ENCODE measurements at regions not wholly inside any gene's neighbourhood (a gene's known extent, or its start where the extent isn't known, plus 50 kb on each side); places are given as distances from the start of the nearest gene placed in this dataset.

DNA sequence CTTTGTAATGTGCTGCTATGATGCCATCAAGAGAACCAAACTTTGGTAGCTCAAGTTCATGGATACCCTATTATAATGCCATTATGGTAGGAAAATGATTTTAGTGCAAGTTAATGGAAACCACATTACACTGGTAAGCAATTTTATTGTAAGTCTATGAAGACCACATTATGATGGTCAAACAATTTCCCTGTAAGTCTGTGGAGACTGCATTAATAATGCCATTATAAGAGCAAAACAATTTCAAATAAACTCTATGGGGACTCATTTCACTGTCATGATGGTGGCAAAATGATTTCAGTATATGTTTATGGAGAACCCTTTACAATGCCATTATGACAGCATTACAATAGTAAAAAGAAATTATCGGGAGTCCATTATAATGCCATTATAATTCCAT, 602.0 kb upstream of the MEF2C start:
- DNase-seq: no peak
- Histone ChIP-seq H3K4me3 (no peak overlapping the region), H3K4me1 (no peaks in the 10 kb centered on the region), H3K27ac (no peak overlapping the region), H3K27me3 (no peaks in the 10 kb centered on the region), H3K9me3 (replicated peaks) (no peaks in the 10 kb centered on the region), H3K36me3 (no peaks in the 10 kb centered on the region)

- DNase-seq: no peak
- Histone ChIP-seq H3K4me1 (no peaks in the 10 kb centered on the region), H3K9me3 (replicated peaks) (no peaks in the 10 kb centered on the region), H3K27ac (no peak overlapping the region), H3K4me3 (no peak overlapping the region), H3K36me3 (no peaks in the 10 kb centered on the region), H3K27me3 (no peaks in the 10 kb centered on the region)
Measured at GRCh38 chr5:89480406-89481007, 597.5 kb upstream of the MEF2C start.

DNA sequence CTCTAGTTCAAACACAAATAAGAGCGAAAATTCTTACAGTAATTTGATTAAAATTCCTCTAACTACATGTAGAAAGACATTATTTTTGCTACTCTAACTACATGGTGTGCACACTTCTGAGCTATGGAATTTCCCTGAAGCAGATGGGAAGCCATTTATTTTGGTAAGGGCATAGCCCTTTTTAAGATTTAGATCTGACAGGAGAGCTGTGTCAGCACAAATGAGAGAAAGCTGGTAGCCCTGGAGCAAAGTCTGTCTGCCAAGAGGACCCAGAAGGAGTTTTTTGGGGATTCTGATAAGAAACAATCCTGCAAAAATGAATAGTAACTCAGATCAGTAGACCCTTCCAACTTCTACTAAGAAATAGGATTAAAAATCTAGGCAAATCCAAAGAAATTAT, 595.9 kb upstream of the MEF2C start:
- Histone ChIP-seq H3K27ac (no peak overlapping the region), H3K4me1 (no peaks in the 10 kb centered on the region), H3K27me3 (no peaks in the 10 kb centered on the region), H3K9me3 (replicated peaks) (no peaks in the 10 kb centered on the region), H3K4me3 (no peak overlapping the region), H3K36me3 (no peaks in the 10 kb centered on the region)
- DNase-seq: no peak

DNA sequence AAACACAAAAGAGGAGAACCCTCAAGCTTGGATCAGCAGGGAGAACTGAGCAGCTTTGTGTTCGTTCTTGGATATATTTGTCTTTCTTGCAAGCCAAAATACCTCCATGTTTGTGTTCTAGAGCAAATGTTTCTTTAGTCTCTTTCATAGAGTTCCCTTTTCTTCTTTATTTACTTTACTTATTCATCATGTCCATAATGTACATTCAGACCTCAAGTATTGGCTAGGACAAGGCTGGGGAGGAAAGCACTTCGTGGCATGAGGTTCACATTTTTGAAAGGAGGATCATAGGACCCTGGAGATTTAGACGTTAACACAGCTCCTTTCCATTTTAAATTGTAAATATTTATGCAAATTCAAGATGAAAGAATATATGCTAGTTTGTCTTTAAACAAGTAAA, 590.2 kb upstream of the MEF2C start:
- Histone ChIP-seq H3K9me3 (replicated peaks) (no peaks in the 10 kb centered on the region), H3K4me1 (no peaks in the 10 kb centered on the region), H3K36me3 (no peaks in the 10 kb centered on the region), H3K27me3 (no peaks in the 10 kb centered on the region), H3K27ac (no peak overlapping the region), H3K4me3 (no peak overlapping the region)
- no peak for DNase-seq

DNA sequence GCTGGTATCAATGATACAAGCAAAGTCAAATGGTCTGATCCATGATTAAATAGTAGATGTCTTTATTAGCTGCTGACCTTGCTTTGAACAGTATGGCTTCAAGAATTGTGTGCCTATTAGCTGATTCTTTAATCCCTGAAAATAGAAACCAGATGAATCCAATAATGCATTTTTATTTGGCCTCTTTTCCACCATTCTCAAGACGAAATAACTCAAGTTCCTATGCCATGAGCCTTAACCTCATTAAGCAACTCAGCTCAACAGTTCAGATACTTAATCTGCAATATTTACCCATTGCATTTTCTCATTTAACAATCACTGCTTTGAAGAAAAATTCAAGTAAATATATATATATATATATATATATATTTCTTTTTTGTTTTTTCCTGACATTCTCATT, 588.6 kb upstream of the MEF2C start:
- no peaks in the 10 kb centered on the region for H3K4me1 ChIP-seq
- no peaks in the 10 kb centered on the region for H3K9me3 ChIP-seq (replicated peaks)
- no peak for DNase-seq
- no peak overlapping the region for H3K4me3 ChIP-seq
- H3K27ac ChIP-seq: no peak overlapping the region
- no peaks in the 10 kb centered on the region for H3K27me3 ChIP-seq
- H3K36me3 ChIP-seq: no peaks in the 10 kb centered on the region

GRCh38 chr5:89471115-89471514, 588.1 kb upstream of the MEF2C start:
- no peak for DNase-seq
- no peak overlapping the region for H3K27ac ChIP-seq
- H3K36me3 ChIP-seq: no peaks in the 10 kb centered on the region
- H3K27me3 ChIP-seq: no peaks in the 10 kb centered on the region
- no peaks in the 10 kb centered on the region for H3K9me3 ChIP-seq (replicated peaks)
- H3K4me3 ChIP-seq: no peak overlapping the region
- no peaks in the 10 kb centered on the region for H3K4me1 ChIP-seq

- no peaks in the 10 kb centered on the region for H3K9me3 ChIP-seq (replicated peaks)
- no peak overlapping the region for H3K4me3 ChIP-seq
- no peaks in the 10 kb centered on the region for H3K36me3 ChIP-seq
- no peak overlapping the region for H3K27ac ChIP-seq
- no peaks in the 10 kb centered on the region for H3K27me3 ChIP-seq
- no peak for DNase-seq
- H3K4me1 ChIP-seq: no peaks in the 10 kb centered on the region
Measured at GRCh38 chr5:89470658-89471057, 587.7 kb upstream of the MEF2C start.

DNA sequence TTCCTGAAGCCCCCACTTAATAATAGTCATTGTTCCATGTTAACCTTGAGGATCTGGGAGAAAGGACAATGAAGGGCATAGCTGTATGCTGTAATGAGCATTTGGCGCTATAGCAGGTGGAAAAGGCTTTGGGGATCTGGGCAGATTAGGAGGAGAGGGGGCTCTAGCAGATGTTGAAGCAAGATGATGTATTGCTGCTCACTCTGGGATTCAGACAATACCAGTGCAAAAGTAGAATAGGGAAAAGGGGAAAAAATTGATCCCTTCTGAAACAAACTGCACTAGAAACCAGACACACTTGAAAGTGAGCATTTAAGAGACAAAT, 575.3 kb upstream of the MEF2C start:
- no peak for DNase-seq
- Histone ChIP-seq H3K27ac (peak overlapping the region; percentile 81), H3K4me1 (peaks cover 28% of the 10 kb centered on the region), H3K36me3 (no peaks in the 10 kb centered on the region), H3K27me3 (no peaks in the 10 kb centered on the region), H3K4me3 (no peak overlapping the region), H3K9me3 (replicated peaks) (no peaks in the 10 kb centered on the region)

DNA sequence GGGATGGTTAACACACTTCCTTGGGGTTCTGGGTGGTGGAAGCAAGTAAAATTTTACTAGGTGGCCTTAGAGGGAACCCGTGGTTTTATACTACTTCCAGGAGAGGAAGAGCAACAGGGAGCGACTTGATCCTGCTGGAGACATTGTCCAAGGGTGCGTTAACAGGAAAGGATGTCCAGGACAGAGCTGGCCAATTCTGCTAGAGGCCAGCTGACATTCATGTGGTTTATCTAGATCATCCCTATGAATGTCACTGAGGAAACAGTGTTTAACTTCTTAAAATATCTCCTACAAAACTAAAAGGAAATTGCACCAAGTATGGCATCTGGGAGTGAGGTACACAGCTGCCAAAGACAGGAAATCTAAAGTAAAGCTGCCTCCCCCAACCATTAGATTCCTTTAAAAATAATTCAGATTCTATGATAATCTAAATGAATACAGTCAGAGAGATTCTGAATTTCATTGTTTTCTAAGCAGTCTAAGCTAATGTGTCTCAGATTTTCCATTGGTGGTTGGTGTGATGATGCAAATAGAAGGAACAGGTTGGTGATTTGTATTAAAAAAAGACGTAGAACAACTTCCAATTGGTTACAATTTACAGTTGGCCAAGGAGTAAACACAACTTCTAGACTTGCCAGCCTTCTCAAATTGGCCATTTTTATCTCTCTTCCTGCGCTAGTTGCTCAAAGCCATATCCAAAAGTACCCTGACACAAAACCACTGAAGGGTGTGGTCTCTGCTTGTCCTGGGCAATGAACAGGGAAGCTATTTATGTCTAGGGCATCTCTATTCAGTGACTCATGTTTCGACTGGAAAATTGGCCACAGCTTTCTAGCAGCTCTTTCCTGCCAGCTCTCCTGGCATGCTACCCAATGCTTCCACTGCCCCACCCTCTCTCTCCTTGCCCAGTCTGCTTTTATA, 574.7 kb upstream of the MEF2C start:
- Histone ChIP-seq H3K36me3 (no peaks in the 10 kb centered on the region), H3K4me3 (no peak overlapping the region), H3K9me3 (replicated peaks) (no peaks in the 10 kb centered on the region), H3K27ac (peak overlapping the region; percentile 81), H3K4me1 (peaks cover 28% of the 10 kb centered on the region), H3K27me3 (no peaks in the 10 kb centered on the region)
- peak; percentile 70 to 82 for DNase-seq

- Histone ChIP-seq H3K4me3 (no peak overlapping the region), H3K36me3 (no peaks in the 10 kb centered on the region), H3K27ac (no peak overlapping the region), H3K4me1 (peaks cover 6% of the 10 kb centered on the region), H3K27me3 (no peaks in the 10 kb centered on the region), H3K9me3 (replicated peaks) (no peaks in the 10 kb centered on the region)
- DNase-seq: no peak
Measured at GRCh38 chr5:89452081-89452480, 569.1 kb upstream of the MEF2C start.

DNA sequence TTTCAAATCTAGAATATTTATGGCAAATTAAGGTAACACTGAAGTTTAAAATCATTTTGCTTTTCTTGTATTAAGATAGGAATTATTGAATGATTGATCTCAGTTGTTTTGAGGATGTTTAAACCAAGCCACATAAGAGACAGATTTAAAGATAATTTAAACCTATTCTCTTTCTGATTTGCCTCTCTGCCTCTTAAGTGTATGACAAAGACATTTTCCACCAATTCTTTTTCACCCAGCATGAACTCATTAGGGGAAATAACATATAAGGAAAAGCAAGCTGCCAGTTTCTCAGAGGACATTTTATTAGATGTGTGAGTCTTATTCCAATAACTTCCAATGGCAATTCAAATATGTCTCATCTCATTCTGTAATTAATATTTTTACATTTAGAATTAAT, 568.3 kb upstream of the MEF2C start:
- no peak overlapping the region for H3K4me3 ChIP-seq
- no peaks in the 10 kb centered on the region for H3K9me3 ChIP-seq (replicated peaks)
- no peaks in the 10 kb centered on the region for H3K27me3 ChIP-seq
- H3K4me1 ChIP-seq: no peaks in the 10 kb centered on the region
- no peak overlapping the region for H3K27ac ChIP-seq
- no peaks in the 10 kb centered on the region for H3K36me3 ChIP-seq
- no peak for DNase-seq

DNA sequence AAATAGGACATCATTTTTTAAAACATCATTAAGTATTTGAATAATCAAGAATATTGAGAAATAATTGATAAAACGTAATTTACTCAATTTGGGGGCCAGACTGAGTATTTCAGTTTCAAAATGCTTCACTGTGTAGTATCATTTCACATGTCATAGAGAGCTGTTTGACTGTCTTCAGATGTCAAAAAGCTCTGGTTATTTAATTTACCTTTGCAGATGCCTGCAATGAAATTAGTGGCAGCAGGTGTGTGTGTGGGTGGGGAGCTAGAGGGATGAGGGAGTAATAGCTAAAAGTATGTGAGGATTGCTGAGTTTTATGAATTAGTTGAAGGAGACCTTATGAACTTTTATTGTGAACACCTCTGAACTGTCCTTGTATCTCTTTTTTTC, 567.2 kb upstream of the MEF2C start:
- no peak overlapping the region for H3K4me3 ChIP-seq
- H3K4me1 ChIP-seq: no peaks in the 10 kb centered on the region
- no peak for DNase-seq
- H3K27ac ChIP-seq: no peak overlapping the region
- no peaks in the 10 kb centered on the region for H3K9me3 ChIP-seq (replicated peaks)
- no peaks in the 10 kb centered on the region for H3K27me3 ChIP-seq
- H3K36me3 ChIP-seq: no peaks in the 10 kb centered on the region

DNA sequence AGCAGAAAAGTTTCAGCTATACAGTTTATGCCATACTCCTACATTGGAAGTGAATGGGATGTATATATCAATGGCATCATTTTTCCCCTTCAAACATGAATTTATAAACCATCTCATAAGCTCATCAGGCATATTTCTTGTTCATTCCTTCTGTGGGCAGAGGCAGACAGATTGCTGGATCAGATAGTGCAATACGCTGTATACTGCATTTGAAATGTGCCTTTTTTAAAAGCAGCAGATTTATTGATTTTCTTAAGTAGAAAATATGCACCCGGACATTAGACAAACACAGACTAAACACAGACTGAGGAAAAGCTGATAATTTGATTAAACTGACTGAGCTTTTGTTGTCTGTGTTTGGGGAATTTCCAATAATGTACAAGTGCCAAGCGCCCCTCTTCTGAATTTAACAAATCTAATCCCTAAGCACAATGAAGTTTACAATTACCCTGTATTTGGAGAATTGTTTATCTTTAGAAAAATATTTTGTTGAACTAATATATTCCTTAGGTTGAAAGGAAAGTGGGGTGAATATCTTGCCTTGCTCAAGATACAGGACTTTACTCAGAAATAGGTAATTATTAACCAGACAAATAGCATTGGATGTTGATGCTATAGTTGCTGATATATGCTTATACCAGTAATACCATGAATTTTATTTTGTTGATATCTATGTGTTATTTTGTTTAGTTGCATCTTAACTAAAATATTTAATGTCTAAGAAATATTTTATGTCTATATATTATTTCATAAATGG, 566.6 kb upstream of the MEF2C start:
- Histone ChIP-seq H3K9me3 (replicated peaks) (no peaks in the 10 kb centered on the region), H3K36me3 (no peaks in the 10 kb centered on the region), H3K4me3 (no peak overlapping the region), H3K27ac (no peak overlapping the region), H3K27me3 (no peaks in the 10 kb centered on the region), H3K4me1 (no peaks in the 10 kb centered on the region)
- no peak for DNase-seq

GRCh38 chr5:89447027-89447426, 564.0 kb upstream of the MEF2C start:
- H3K36me3 ChIP-seq: no peaks in the 10 kb centered on the region
- no peaks in the 10 kb centered on the region for H3K27me3 ChIP-seq
- no peak overlapping the region for H3K4me3 ChIP-seq
- H3K27ac ChIP-seq: no peak overlapping the region
- H3K9me3 ChIP-seq (replicated peaks): no peaks in the 10 kb centered on the region
- no peak for DNase-seq
- no peaks in the 10 kb centered on the region for H3K4me1 ChIP-seq

DNA sequence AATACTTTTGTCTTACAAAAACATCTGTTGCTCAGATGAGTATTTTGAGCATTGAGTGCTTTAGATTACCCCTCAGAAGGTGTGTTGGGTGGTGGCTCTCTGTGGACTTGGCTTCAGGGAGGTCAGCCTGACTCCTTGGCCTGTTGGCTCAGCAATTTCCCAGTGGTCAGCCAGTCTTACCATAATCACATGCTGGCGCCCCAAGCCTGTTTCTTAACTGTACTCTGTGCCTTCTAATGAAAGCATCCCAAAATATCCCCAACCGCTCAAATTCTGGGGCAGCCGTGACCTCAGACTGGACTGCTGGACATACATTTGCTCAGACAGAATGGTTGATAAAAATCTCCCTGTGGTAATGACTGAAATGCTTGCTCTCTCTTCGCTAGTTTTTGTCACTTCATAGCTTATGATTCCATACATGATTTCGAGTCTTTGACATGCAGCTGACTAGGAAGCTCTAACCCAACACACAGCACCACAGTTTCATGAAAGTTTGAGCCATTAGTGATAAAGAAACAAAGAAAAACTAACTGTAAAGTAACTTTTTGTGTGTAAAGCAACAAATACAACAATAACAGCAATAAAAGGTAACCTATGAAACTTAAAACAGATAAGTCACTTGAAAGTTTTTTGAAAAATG, 562.2 kb upstream of the MEF2C start:
- Histone ChIP-seq H3K27ac (no peak overlapping the region), H3K4me3 (no peak overlapping the region), H3K27me3 (no peaks in the 10 kb centered on the region), H3K4me1 (no peaks in the 10 kb centered on the region), H3K36me3 (no peaks in the 10 kb centered on the region), H3K9me3 (replicated peaks) (no peaks in the 10 kb centered on the region)
- DNase-seq: no peak
